ELR (cell line): ENCODE measurements at regions not wholly inside any gene's neighbourhood (a gene's known extent, or its start where the extent isn't known, plus 50 kb on each side); places are given as distances from the start of the nearest gene placed in this dataset.
A peak's percentile ranks its signal among the peaks of the same experiment; 100 is the strongest.
"Not testable (repeated sequence)": the region's sequence is repeated elsewhere in the genome, so short reads cannot be mapped to it uniquely, and the experiment has no call there.

Source experiments
- DNase-seq: peaks from one replicate; pipeline ENCODE4 v3.0.0-alpha.2; 2015; ENCODE audit warnings: low read depth

- no peak for DNase-seq
These were observed 702.3 kb downstream of the SI start for GRCh38 chr3:164375995-164376394.

- no peak for DNase-seq
These were observed 702.8 kb downstream of the SI start for GRCh38 chr3:164375538-164375937.

GRCh38 chr3:164371681-164372080 is 706.6 kb downstream of the SI start:
- DNase-seq: no peak

GRCh38 chr3:164370970-164371369 is 707.3 kb downstream of the SI start:
- no peak for DNase-seq

GRCh38 chr3:164365242-164365641 is 713.1 kb downstream of the SI start:
- no peak for DNase-seq

GRCh38 chr3:164364111-164364510 is 714.2 kb downstream of the SI start:
- no peak for DNase-seq

GRCh38 chr3:164360738-164361406 is 717.4 kb downstream of the SI start:
- DNase-seq: peak; percentile 51

- DNase-seq: no peak
These were observed 718.2 kb downstream of the SI start for GRCh38 chr3:164360078-164360578.

GRCh38 chr3:164352991-164353390 is 725.3 kb downstream of the SI start:
- DNase-seq: no peak

GRCh38 chr3:164351131-164351530 is 727.2 kb downstream of the SI start:
- DNase-seq: peak; percentile 21

- not testable (repeated sequence) for DNase-seq
These were observed 736.1 kb downstream of the SI start for GRCh38 chr3:164342206-164342605.

- DNase-seq: no peak
These were observed 737.2 kb downstream of the SI start for GRCh38 chr3:164341086-164341485.

- no peak for DNase-seq
These were observed 738.0 kb downstream of the SI start for GRCh38 chr3:164340273-164340672.

- DNase-seq: peak; percentile 45
These were observed 745.2 kb downstream of the SI start for GRCh38 chr3:164332831-164333802.

GRCh38 chr3:164326714-164327113 is 751.6 kb downstream of the SI start:
- no peak for DNase-seq

GRCh38 chr3:164320962-164321361 is 757.3 kb downstream of the SI start:
- DNase-seq: no peak

- DNase-seq: no peak
These were observed 772.3 kb downstream of the SI start for GRCh38 chr3:164306042-164306441.

GRCh38 chr3:164303894-164304293 is 774.4 kb downstream of the SI start:
- DNase-seq: no peak

GRCh38 chr3:164302622-164303021 is 775.7 kb downstream of the SI start:
- no peak for DNase-seq

- DNase-seq: not testable (repeated sequence)
These were observed 786.8 kb downstream of the SI start for GRCh38 chr3:164291486-164291885.

GRCh38 chr3:164278550-164278949 is 799.7 kb downstream of the SI start:
- DNase-seq: no peak

GRCh38 chr3:164267053-164267452 is 811.2 kb downstream of the SI start:
- DNase-seq: no peak

- DNase-seq: no peak
These were observed 827.4 kb downstream of the SI start for GRCh38 chr3:164250923-164251322.
